ENCODE measurements at regions not wholly inside any gene's neighbourhood (a gene's known extent, or its start where the extent isn't known, plus 50 kb on each side); places are given as distances from the start of the nearest gene placed in this dataset.
A peak's percentile ranks its signal among the peaks of the same experiment; 100 is the strongest.

DNA sequence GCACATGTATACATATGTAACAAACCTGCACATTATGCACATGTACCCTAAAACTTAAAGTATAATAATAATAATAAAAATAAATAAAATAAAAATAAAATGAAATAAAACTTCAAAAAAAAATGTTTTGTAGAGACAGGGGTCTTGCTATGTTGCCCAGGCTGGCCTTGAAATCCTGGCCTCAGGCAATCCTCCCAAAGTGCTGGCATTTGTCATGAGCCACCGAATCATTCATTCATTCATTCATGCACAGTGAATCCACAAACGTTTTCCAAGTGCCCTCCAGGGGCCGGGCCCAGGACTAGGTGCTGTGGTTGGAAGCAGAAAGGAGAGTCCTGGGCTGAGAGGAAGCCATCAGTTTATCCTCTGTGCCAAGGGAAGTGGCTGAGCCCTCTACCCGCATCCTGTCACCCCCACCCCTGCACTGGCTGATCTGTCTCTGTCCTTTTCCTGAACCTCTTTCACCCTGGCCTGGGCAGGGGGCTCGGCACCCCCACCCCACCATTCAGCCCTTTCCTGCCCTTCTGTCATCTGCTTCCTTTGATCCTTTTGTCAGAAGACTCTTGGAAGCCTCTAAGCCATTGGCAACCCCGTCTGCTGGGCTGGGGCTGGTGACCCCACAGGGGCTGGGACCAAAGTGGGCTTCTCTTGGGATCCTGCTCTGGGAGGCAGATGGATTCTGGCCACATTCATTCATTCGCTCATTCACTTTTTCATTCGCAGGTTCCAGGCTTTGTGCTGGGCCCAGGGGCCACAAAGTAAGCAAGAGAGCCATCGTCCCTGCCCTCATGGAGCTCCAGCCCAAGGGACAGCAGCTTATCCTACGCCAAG, 84.3 kb downstream of the IGLL1 start (continued):
- no peak for TF ChIP-seq STAG1 (CRISPR knock-in tag; IDR thresholded peaks at IDR 0.05; ENCODE audit: borderline replicate concordance)
- no peak for TF ChIP-seq PCBP1 (IDR thresholded peaks at IDR 0.05; ENCODE audit: low read depth, low read length, poor library complexity, severe bottlenecking)
- TF ChIP-seq RBM25 (IDR thresholded peaks at IDR 0.05; ENCODE audit: low read depth, low read length, severe bottlenecking): peak; percentile 9
- no peak for TF ChIP-seq CHCHD3 (CRISPR knock-in tag; IDR thresholded peaks at IDR 0.05)
- no peak for TF ChIP-seq POLR2A (conservative IDR thresholded peaks at IDR 0.05)
- TF ChIP-seq SMARCE1 (IDR thresholded peaks at IDR 0.05): no peak

- CTCF ChIA-PET (ENCODE audit: low intra/inter-chr PET ratio): no interaction called here
- BruUV-seq (replicated peaks): no TSS peak
- peaks cover 0 to 5% of the 10 kb centered on the region in 2 experiments; a peak in 1 of 5 replicates for H3K27me3 ChIP-seq (ENCODE audit: control insufficient read depth in 2 of 2, insufficient read depth in 2 of 2, low read length in 2 of 2)
- 17% methylated on average over 1 of the region's 1 CpG for WGBS (ENCODE audit: insufficient coverage, low coverage, missing lambda C conversion rate)
- H3K4me3 ChIP-seq: no peak overlapping the region
- no peak overlapping the region for H3K4me2 ChIP-seq (ENCODE audit: insufficient read depth, low read length)
- no peaks in the 10 kb centered on the region for H3K79me2 ChIP-seq (ENCODE audit: control insufficient read depth, insufficient read depth, low read length)
- no peak overlapping the region for H3K9ac ChIP-seq (ENCODE audit: insufficient read depth in 1 of 2, low read depth in 2 of 2, low read length in 2 of 2)
- ATAC-seq (no peak), DNase-seq (ENCODE audit: extremely low read depth in 1 of 4, low spot score in 3 of 4) (no peak), FAIRE-seq (no peak)
- intact Hi-C loops (cut with micrococcal nuclease) (no loop called here), in situ Hi-C loops (cut with MboI) (no loop called here)
- no peak overlapping the region for H2AFZ ChIP-seq (ENCODE audit: low read depth, low read length)
- H3K27ac ChIP-seq (ENCODE audit: extremely low read depth, low read depth, low read length): no peak overlapping the region
- no peaks in the 10 kb centered on the region for H3K4me1 ChIP-seq (replicated peaks in 1 of 2; ENCODE audit: control insufficient read depth in 2 of 2, insufficient read depth in 2 of 2, low read length in 2 of 2)
- H3K9me1 ChIP-seq (ENCODE audit: control insufficient read depth, insufficient read depth, low read length): no peaks in the 10 kb centered on the region
- no peaks in the 10 kb centered on the region for H3K9me3 ChIP-seq (replicated peaks; ENCODE audit: control insufficient read depth, insufficient read depth, low read depth, low read length)
- POLR2A ChIA-PET: no interaction called here
- no peaks in the 10 kb centered on the region for H4K20me1 ChIP-seq (replicated peaks; ENCODE audit: control insufficient read depth, insufficient read depth, low read length)
- no peaks in the 10 kb centered on the region for H3K36me3 ChIP-seq (ENCODE audit: control insufficient read depth, insufficient read depth, low read length)
- TF ChIP-seq CCAR2 (IDR thresholded peaks at IDR 0.05; ENCODE audit: low read depth, low read length) (no peak), XRCC4 (IDR thresholded peaks at IDR 0.05; ENCODE audit: extremely low read depth, insufficient read depth, insufficient read length) (no peak), ATF2 (CRISPR knock-in tag; IDR thresholded peaks at IDR 0.05) (no peak), HNRNPK (IDR thresholded peaks at IDR 0.05; ENCODE audit: low read depth, low read length, poor library complexity, severe bottlenecking) (no peak), ZKSCAN3 (CRISPR knock-in tag; IDR thresholded peaks at IDR 0.05) (no peak)
- TF ChIP-seq, protein P1, sequence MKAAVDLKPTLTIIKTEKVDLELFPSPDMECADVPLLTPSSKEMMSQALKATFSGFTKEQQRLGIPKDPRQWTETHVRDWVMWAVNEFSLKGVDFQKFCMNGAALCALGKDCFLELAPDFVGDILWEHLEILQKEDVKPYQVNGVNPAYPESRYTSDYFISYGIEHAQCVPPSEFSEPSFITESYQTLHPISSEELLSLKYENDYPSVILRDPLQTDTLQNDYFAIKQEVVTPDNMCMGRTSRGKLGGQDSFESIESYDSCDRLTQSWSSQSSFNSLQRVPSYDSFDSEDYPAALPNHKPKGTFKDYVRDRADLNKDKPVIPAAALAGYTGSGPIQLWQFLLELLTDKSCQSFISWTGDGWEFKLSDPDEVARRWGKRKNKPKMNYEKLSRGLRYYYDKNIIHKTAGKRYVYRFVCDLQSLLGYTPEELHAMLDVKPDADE (conservative IDR thresholded peaks at IDR 0.05; ENCODE audit: control insufficient read depth, low read depth, low read length): no peak
- TF ChIP-seq, protein P2, sequence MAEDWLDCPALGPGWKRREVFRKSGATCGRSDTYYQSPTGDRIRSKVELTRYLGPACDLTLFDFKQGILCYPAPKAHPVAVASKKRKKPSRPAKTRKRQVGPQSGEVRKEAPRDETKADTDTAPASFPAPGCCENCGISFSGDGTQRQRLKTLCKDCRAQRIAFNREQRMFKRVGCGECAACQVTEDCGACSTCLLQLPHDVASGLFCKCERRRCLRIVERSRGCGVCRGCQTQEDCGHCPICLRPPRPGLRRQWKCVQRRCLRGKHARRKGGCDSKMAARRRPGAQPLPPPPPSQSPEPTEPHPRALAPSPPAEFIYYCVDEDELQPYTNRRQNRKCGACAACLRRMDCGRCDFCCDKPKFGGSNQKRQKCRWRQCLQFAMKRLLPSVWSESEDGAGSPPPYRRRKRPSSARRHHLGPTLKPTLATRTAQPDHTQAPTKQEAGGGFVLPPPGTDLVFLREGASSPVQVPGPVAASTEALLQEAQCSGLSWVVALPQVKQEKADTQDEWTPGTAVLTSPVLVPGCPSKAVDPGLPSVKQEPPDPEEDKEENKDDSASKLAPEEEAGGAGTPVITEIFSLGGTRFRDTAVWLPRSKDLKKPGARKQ (CRISPR knock-in tag; IDR thresholded peaks at IDR 0.05): no peak
Measured at GRCh38 chr22:23494930-23495266, 85.2 kb downstream of the IGLL1 start.

All from K562 (cell line).